Gastroesophageal sphincter (tissue), 4 donors: ENCODE measurements at regions not wholly inside any gene's neighbourhood (a gene's known extent, or its start where the extent isn't known, plus 50 kb on each side); places are given as distances from the start of the nearest gene placed in this dataset.

Source experiments
- ATAC-seq: fragments of 150-250 bp; one replicate; pipeline ENCODE4 v1.9.1; 2016; ENCODE audit warnings: mild to moderate bottlenecking, moderate library complexity
- H3K27ac ChIP-seq, 4 donors: fragments of 200-600 bp; sonication (generic) in 3 of 4; 1 replicate in 3 of 4; 2 replicates in 1 of 4; pipeline ENCODE4 v1.5.1; 2016 to 2019
- H3K27me3 ChIP-seq: fragments of 200-600 bp; sonication (generic); one replicate; pipeline ENCODE4 v1.5.1; 2019
- H3K36me3 ChIP-seq, 2 donors: fragments of 200-600 bp; sonication (generic); one replicate each; pipeline ENCODE4 v1.5.1; 2019; ENCODE audit warnings: control low read depth in 1 of 2
- H3K4me1 ChIP-seq, 3 donors: fragments of 200-600 bp; sonication (generic); 1 replicate in 2 of 3; 2 replicates in 1 of 3; pipeline ENCODE4 v1.5.1; 2016 to 2019; ENCODE audit warnings: control low read depth in 2 of 3
- H3K4me3 ChIP-seq, 2 donors: fragments of 200-600 bp; sonication (generic); one replicate each; pipeline ENCODE4 v1.5.1; 2019; ENCODE audit warnings: mild to moderate bottlenecking in 1 of 2, moderate library complexity in 1 of 2
- H3K9me3 ChIP-seq, 3 donors: fragments of 200-600 bp; sonication (generic); one replicate each; pipeline ENCODE4 v1.5.1; 2017 to 2019; ENCODE audit warnings: control low read depth in 2 of 3
- EP300 ChIP-seq: sonication (generic); formaldehyde crosslinking; IDR thresholded peaks from one replicate; pipeline ENCODE4 v1.6.1; 2017; ENCODE audit warnings: antibody characterized with exemption, mild to moderate bottlenecking
- POLR2A ChIP-seq, 2 donors: fragments of 450-650 bp; IDR thresholded peaks; one replicate each; pipeline ENCODE4 v1.6.1; 2017; ENCODE audit warnings: antibody characterized with exemption in 2 of 2, mild to moderate bottlenecking in 2 of 2, moderate library complexity in 1 of 2
- POLR2AphosphoS5 ChIP-seq: sonication (generic); formaldehyde crosslinking; IDR thresholded peaks from one replicate; pipeline ENCODE4 v1.6.1; 2017; ENCODE audit warnings: antibody characterized with exemption
- WGBS, 2 donors: methylation state at CpG; one replicate each; pipeline ENCODE4 v1.1.5; 2018; ENCODE audit warnings: low coverage in 1 of 2; 5-methylcytosine and 5-hydroxymethylcytosine counted together
- TF ChIP-seq, protein P1 (sequence below), 4 experiments: fragments of 200-600 bp in 2 of 4; fragments of 450-650 bp in 2 of 4; sonication (generic) in 1 of 4; IDR thresholded peaks; one replicate each; pipeline ENCODE4 v1.5.1; 2017 to 2019; ENCODE audit warnings: antibody characterized with exemption in 4 of 4, mild to moderate bottlenecking in 2 of 4, moderate library complexity in 2 of 4

GRCh38 chr2:217045700-217046475 lies 186.0 kb upstream of the TNP1 start:
- H3K36me3 ChIP-seq, result no peaks in the 10 kb centered on the region
- H3K27me3 ChIP-seq, result no peaks in the 10 kb centered on the region
- H3K9me3 ChIP-seq, result no peaks in the 10 kb centered on the region
- WGBS, 2 donors, result 32 to 64% methylated on average over 6 to 7 of the region's 7 CpGs
- no peak overlapping the region for H3K4me3 ChIP-seq
- peaks cover 0 to 52% (median 17%) of the 10 kb centered on the region in 3 donors for H3K4me1 ChIP-seq
- TF ChIP-seq POLR2A (IDR thresholded peaks at IDR 0.05) (no peak), POLR2AphosphoS5 (no peak), EP300 (no peak)
- TF ChIP-seq, protein P1, sequence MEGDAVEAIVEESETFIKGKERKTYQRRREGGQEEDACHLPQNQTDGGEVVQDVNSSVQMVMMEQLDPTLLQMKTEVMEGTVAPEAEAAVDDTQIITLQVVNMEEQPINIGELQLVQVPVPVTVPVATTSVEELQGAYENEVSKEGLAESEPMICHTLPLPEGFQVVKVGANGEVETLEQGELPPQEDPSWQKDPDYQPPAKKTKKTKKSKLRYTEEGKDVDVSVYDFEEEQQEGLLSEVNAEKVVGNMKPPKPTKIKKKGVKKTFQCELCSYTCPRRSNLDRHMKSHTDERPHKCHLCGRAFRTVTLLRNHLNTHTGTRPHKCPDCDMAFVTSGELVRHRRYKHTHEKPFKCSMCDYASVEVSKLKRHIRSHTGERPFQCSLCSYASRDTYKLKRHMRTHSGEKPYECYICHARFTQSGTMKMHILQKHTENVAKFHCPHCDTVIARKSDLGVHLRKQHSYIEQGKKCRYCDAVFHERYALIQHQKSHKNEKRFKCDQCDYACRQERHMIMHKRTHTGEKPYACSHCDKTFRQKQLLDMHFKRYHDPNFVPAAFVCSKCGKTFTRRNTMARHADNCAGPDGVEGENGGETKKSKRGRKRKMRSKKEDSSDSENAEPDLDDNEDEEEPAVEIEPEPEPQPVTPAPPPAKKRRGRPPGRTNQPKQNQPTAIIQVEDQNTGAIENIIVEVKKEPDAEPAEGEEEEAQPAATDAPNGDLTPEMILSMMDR (IDR thresholded peaks at IDR 0.05), result no peak
- no peak for ATAC-seq
- peak overlapping the region in 2 of 4 donors; percentile 44 to 61 for H3K27ac ChIP-seq

GRCh38 chr2:217040099-217040498 lies 180.2 kb upstream of the TNP1 start:
- H3K9me3 ChIP-seq, result no peaks in the 10 kb centered on the region
- no peak overlapping the region for H3K4me3 ChIP-seq
- TF ChIP-seq, protein P1 (IDR thresholded peaks at IDR 0.05), result no peak
- TF ChIP-seq POLR2AphosphoS5 (no peak), POLR2A (IDR thresholded peaks at IDR 0.05) (no peak), EP300 (no peak)
- peaks cover 0 to 39% (median 9%) of the 10 kb centered on the region in 3 donors for H3K4me1 ChIP-seq
- no peaks in the 10 kb centered on the region for H3K27me3 ChIP-seq
- no peak for ATAC-seq
- no peaks in the 10 kb centered on the region for H3K36me3 ChIP-seq
- 100% methylated on average over 1 to 6 of the region's 8 CpGs for WGBS, 2 donors
- no peak overlapping the region for H3K27ac ChIP-seq

DNA sequence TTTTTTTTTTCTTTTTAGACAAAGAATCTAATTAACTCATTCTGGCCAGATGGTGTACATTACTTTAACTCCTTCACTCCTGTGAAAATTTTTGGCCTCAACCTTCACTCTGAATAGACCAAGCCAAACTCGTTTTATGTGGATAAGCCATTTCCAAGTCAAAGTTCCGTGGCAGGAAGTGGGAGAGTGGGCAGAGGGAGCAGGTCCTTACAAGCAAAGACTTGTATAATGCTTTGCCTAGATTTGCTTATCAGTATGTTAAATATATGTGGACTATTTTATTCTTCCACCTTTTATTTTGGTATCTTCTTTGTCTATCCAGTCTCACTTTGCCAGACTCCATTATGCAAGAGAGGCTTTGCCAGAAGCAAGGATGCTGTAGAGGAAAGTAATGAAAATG lies 178.1 kb upstream of the TNP1 start:
- no peaks in the 10 kb centered on the region for H3K36me3 ChIP-seq
- ATAC-seq, result no peak
- H3K27me3 ChIP-seq, result no peaks in the 10 kb centered on the region
- H3K9me3 ChIP-seq, result no peaks in the 10 kb centered on the region
- H3K27ac ChIP-seq, result no peak overlapping the region
- 65 to 71% methylated on average over 1 to 2 of the region's 2 CpGs for WGBS, 2 donors
- TF ChIP-seq, protein P1 (IDR thresholded peaks at IDR 0.05), result no peak
- TF ChIP-seq POLR2A (IDR thresholded peaks at IDR 0.05), result no peak
- no peak overlapping the region for H3K4me3 ChIP-seq
- H3K4me1 ChIP-seq, result peaks cover 0 to 37% (median 9%) of the 10 kb centered on the region in 3 donors

DNA sequence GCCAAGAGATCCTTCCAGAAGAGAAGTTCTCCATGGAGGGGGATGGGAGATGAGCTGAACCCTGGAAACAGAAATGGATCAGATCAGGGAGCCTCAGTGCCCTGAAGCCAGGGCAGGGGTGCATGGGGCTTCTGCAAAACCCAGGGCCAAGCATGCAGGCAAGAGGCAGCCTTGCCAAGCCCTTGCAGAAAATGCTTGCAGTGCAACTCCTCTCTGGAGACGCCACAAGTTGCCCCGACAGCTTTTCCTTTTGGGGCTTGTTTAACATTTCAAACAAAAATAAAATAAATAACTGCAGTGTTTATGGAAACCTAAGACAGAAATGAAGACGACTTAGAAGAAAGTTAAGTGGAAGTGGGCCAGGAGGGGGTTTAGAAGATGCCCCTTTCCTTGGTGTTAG lies 177.5 kb upstream of the TNP1 start:
- ATAC-seq, result no peak
- Histone ChIP-seq H3K27me3 (no peaks in the 10 kb centered on the region), H3K4me3 (no peak overlapping the region), H3K36me3 (no peaks in the 10 kb centered on the region), H3K9me3 (no peaks in the 10 kb centered on the region), H3K4me1 (peaks cover 0 to 37% (median 9%) of the 10 kb centered on the region in 3 donors), H3K27ac (peak overlapping the region in 1 of 4 donors; percentile 32)
- TF ChIP-seq POLR2AphosphoS5 (no peak), EP300 (no peak), POLR2A (IDR thresholded peaks at IDR 0.05) (no peak)
- TF ChIP-seq, protein P1 (IDR thresholded peaks at IDR 0.05), result no peak
- WGBS, 2 donors, result 29 to 30% methylated on average over 3 of the region's 3 CpGs

- Histone ChIP-seq H3K27me3 (no peaks in the 10 kb centered on the region), H3K36me3 (no peaks in the 10 kb centered on the region), H3K27ac (no peak overlapping the region), H3K9me3 (no peaks in the 10 kb centered on the region), H3K4me1 (peaks cover 0 to 37% (median 9%) of the 10 kb centered on the region in 3 donors), H3K4me3 (no peak overlapping the region)
- TF ChIP-seq EP300 (no peak), POLR2A (IDR thresholded peaks at IDR 0.05) (no peak), POLR2AphosphoS5 (no peak)
- TF ChIP-seq, protein P1 (IDR thresholded peaks at IDR 0.05), result no peak
- WGBS, 2 donors, result 10% methylated on average over 3 of the region's 4 CpGs; no CpG with 5 or more reads in 1 of the 2 donors
- ATAC-seq, result peak; percentile 70
Measured at GRCh38 chr2:217035967-217036366, 176.1 kb upstream of the TNP1 start.
